Fibroblast of pulmonary artery (primary cell): ENCODE measurements at regions not wholly inside any gene's neighbourhood (a gene's known extent, or its start where the extent isn't known, plus 50 kb on each side); places are given as distances from the start of the nearest gene placed in this dataset.
A peak's percentile ranks its signal among the peaks of the same experiment; 100 is the strongest.

Experiments used
- DNase-seq: peaks from one replicate; pipeline ENCODE4 v3.0.0-alpha.2; 2010; ENCODE audit warnings: low read depth
- H3K4me3 ChIP-seq: replicated peaks from 2 replicates; pipeline ENCODE4 v1.5.1; 2011; ENCODE audit warnings: low read depth, mild to moderate bottlenecking, control low read depth, low read length, moderate library complexity
- CTCF ChIP-seq: IDR thresholded peaks from 2 replicates; pipeline ENCODE4 v1.5.1; 2011; ENCODE audit warnings: mild to moderate bottlenecking, control low read depth, low read length, inconsistent platforms; ENCODE audit errors: missing control alignments

GRCh38 chr4:127138586-127138985, 494.2 kb upstream of the INTU start:
- no peak for DNase-seq
- TF ChIP-seq CTCF: no peak
- no peak overlapping the region for H3K4me3 ChIP-seq

GRCh38 chr4:127139788-127140286, 492.9 kb upstream of the INTU start:
- no peak for DNase-seq
- no peak for TF ChIP-seq CTCF
- H3K4me3 ChIP-seq: no peak overlapping the region

GRCh38 chr4:127140306-127140705, 492.5 kb upstream of the INTU start:
- no peak overlapping the region for H3K4me3 ChIP-seq
- no peak for DNase-seq
- no peak for TF ChIP-seq CTCF

GRCh38 chr4:127141856-127142255, 490.9 kb upstream of the INTU start:
- TF ChIP-seq CTCF: no peak
- DNase-seq: peak; percentile 36
- no peak overlapping the region for H3K4me3 ChIP-seq

- DNase-seq: peak; percentile 66
- H3K4me3 ChIP-seq: no peak overlapping the region
- TF ChIP-seq CTCF: no peak
Observed at GRCh38 chr4:127143460-127144195, 489.1 kb upstream of the INTU start.

- no peak overlapping the region for H3K4me3 ChIP-seq
- TF ChIP-seq CTCF: no peak
- DNase-seq: no peak
Observed at GRCh38 chr4:127145006-127145540, 487.7 kb upstream of the INTU start.

GRCh38 chr4:127148165-127148564, 484.6 kb upstream of the INTU start:
- no peak for TF ChIP-seq CTCF
- no peak overlapping the region for H3K4me3 ChIP-seq
- DNase-seq: no peak
